ENCODE measurements at regions not wholly inside any gene's neighbourhood (a gene's known extent, or its start where the extent isn't known, plus 50 kb on each side); places are given as distances from the start of the nearest gene placed in this dataset.

DNA sequence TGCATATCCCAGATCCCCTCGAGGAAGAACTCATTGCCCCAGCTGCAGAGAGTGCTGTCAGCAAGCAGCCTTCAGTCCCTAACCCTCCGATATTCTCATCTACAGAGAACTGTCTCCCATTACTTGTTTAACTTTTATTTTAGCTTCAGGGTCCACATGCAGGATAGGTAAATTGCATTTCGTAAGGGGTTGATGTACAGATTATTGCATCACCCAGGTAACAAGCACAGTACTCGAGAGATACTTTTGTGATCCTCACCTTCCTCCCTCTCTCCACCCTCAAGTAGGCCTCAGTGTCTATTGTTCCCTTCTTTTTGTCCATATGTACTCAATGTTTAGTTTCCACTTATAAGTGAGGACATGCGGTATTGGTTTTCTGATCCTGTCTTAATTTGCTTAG, 171.5 kb upstream of the IRS2 start:
- Histone ChIP-seq H3K27ac (no peak overlapping the region), H3K9me3 (peaks cover 0 to 12% (median 0%) of the 10 kb centered on the region in 3 donors), H3K27me3 (no peaks in the 10 kb centered on the region), H3K4me3 (no peak overlapping the region), H3K4me1 (no peaks in the 10 kb centered on the region), H3K36me3 (no peaks in the 10 kb centered on the region)
- TF ChIP-seq EP300 (IDR thresholded peaks at IDR 0.05) (no peak), POLR2AphosphoS5 (IDR thresholded peaks at IDR 0.05) (no peak), POLR2A (IDR thresholded peaks at IDR 0.05) (no peak)
- TF ChIP-seq, protein P1, sequence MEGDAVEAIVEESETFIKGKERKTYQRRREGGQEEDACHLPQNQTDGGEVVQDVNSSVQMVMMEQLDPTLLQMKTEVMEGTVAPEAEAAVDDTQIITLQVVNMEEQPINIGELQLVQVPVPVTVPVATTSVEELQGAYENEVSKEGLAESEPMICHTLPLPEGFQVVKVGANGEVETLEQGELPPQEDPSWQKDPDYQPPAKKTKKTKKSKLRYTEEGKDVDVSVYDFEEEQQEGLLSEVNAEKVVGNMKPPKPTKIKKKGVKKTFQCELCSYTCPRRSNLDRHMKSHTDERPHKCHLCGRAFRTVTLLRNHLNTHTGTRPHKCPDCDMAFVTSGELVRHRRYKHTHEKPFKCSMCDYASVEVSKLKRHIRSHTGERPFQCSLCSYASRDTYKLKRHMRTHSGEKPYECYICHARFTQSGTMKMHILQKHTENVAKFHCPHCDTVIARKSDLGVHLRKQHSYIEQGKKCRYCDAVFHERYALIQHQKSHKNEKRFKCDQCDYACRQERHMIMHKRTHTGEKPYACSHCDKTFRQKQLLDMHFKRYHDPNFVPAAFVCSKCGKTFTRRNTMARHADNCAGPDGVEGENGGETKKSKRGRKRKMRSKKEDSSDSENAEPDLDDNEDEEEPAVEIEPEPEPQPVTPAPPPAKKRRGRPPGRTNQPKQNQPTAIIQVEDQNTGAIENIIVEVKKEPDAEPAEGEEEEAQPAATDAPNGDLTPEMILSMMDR (IDR thresholded peaks at IDR 0.05): no peak
- no peak for ATAC-seq
- WGBS, 2 donors (ENCODE audit: low coverage in 1 of 2): 80 to 93% methylated on average over 3 to 5 of the region's 5 CpGs

- peaks cover 0 to 12% (median 0%) of the 10 kb centered on the region in 3 donors for H3K9me3 ChIP-seq
- H3K4me1 ChIP-seq: no peaks in the 10 kb centered on the region
- TF ChIP-seq EP300 (IDR thresholded peaks at IDR 0.05) (no peak), POLR2AphosphoS5 (IDR thresholded peaks at IDR 0.05) (no peak), POLR2A (IDR thresholded peaks at IDR 0.05) (no peak)
- TF ChIP-seq, protein P1 (IDR thresholded peaks at IDR 0.05): no peak
- ATAC-seq: no peak
- H3K27ac ChIP-seq: no peak overlapping the region
- no peaks in the 10 kb centered on the region for H3K36me3 ChIP-seq
- no peaks in the 10 kb centered on the region for H3K27me3 ChIP-seq
- H3K4me3 ChIP-seq: no peak overlapping the region
- 77 to 82% methylated on average over 1 to 3 of the region's 3 CpGs for WGBS, 2 donors (ENCODE audit: low coverage in 1 of 2)
Observed at GRCh38 chr13:109955598-109955997, 169.2 kb upstream of the IRS2 start.

- Histone ChIP-seq H3K36me3 (no peaks in the 10 kb centered on the region), H3K9me3 (peaks cover 0 to 12% (median 0%) of the 10 kb centered on the region in 3 donors), H3K4me1 (no peaks in the 10 kb centered on the region), H3K27me3 (no peaks in the 10 kb centered on the region), H3K27ac (no peak overlapping the region), H3K4me3 (no peak overlapping the region)
- no peak for ATAC-seq
- WGBS, 2 donors (ENCODE audit: low coverage in 1 of 2): 89 to 100% methylated on average over 1 to 6 of the region's 6 CpGs
- TF ChIP-seq POLR2A (IDR thresholded peaks at IDR 0.05) (no peak), EP300 (IDR thresholded peaks at IDR 0.05) (no peak), POLR2AphosphoS5 (IDR thresholded peaks at IDR 0.05) (no peak)
- TF ChIP-seq, protein P1 (IDR thresholded peaks at IDR 0.05): no peak
Observed at GRCh38 chr13:109954441-109954840, 168.1 kb upstream of the IRS2 start.

DNA sequence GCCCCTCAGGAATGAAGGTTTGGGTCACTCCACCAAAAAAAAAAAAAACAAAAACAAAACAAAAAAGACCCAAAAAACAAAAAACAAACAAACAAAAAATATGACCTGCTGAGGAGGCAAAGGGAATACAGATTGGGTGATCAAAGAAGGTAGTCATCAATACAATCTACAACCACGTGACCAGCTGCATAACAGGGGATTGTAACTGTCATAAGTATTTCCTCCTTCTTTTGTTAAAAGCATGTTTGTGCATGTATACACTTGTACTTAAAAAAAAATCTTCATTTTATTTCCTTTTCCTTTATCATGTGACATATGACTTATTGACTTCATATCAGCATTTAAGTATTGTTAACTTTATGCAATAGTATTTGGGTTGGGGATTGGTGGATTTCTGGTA, 165.1 kb upstream of the IRS2 start:
- no peak overlapping the region for H3K4me3 ChIP-seq
- H3K27me3 ChIP-seq: no peaks in the 10 kb centered on the region
- ATAC-seq: no peak
- H3K4me1 ChIP-seq: no peaks in the 10 kb centered on the region
- WGBS, 2 donors (ENCODE audit: low coverage in 1 of 2): 64 to 78% methylated on average over 1 of the region's 1 CpG
- H3K27ac ChIP-seq: no peak overlapping the region
- H3K9me3 ChIP-seq: no peaks in the 10 kb centered on the region
- no peaks in the 10 kb centered on the region for H3K36me3 ChIP-seq
- TF ChIP-seq EP300 (IDR thresholded peaks at IDR 0.05): no peak
- TF ChIP-seq, protein P1 (IDR thresholded peaks at IDR 0.05): no peak
- no peak for TF ChIP-seq POLR2A (IDR thresholded peaks at IDR 0.05)
- no peak for TF ChIP-seq POLR2AphosphoS5 (IDR thresholded peaks at IDR 0.05)

DNA sequence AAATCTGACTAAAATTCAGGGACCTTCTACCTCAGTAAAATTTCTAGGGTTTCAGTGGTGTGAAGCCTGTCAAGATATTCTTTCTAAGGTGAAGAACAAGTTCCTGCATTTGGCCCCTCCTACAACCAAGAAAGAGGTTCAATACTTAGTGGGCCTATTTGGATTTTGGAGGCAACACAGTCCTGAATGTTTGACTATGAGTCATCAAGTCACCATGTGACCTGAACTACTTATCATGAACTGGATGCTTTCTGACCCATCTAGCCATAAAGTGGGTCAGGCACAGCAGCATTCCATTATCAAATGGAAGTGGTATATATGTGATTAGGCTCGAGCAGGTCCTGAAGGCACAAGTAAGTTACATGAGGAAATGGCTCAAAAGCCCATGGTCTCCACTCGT, 163.0 kb upstream of the IRS2 start:
- ATAC-seq: no peak
- Histone ChIP-seq H3K27me3 (no peaks in the 10 kb centered on the region), H3K4me3 (no peak overlapping the region), H3K4me1 (no peaks in the 10 kb centered on the region), H3K27ac (no peak overlapping the region), H3K9me3 (no peaks in the 10 kb centered on the region), H3K36me3 (no peaks in the 10 kb centered on the region)
- TF ChIP-seq POLR2AphosphoS5 (IDR thresholded peaks at IDR 0.05): no peak
- TF ChIP-seq, protein P1 (IDR thresholded peaks at IDR 0.05): no peak
- TF ChIP-seq EP300 (IDR thresholded peaks at IDR 0.05): no peak
- no peak for TF ChIP-seq POLR2A (IDR thresholded peaks at IDR 0.05)
- WGBS, 2 donors (ENCODE audit: low coverage in 1 of 2): 79% methylated on average over 2 of the region's 2 CpGs; no CpG with 5 or more reads in 1 of the 2 donors

Data from gastroesophageal sphincter (tissue), 4 donors.